HUES64 (cell line): ENCODE measurements at regions not wholly inside any gene's neighbourhood (a gene's known extent, or its start where the extent isn't known, plus 50 kb on each side); places are given as distances from the start of the nearest gene placed in this dataset.

Source experiments
- H3K27ac ChIP-seq: 2 replicates; pipeline ENCODE4 v1.7.0; 2013; ENCODE audit warnings: low read depth, low read length, inconsistent platforms
- H3K27me3 ChIP-seq: 2 replicates; pipeline ENCODE4 v1.6.1; 2013; ENCODE audit warnings: mild to moderate bottlenecking, low read length; ENCODE audit not compliant: insufficient read depth
- H3K36me3 ChIP-seq: 2 replicates; pipeline ENCODE4 v1.6.1; 2013; ENCODE audit warnings: mild to moderate bottlenecking, low read length; ENCODE audit not compliant: insufficient read depth
- H3K4me1 ChIP-seq: 2 replicates; pipeline ENCODE4 v1.6.1; 2013; ENCODE audit warnings: mild to moderate bottlenecking, low read length, moderate library complexity; ENCODE audit not compliant: insufficient read depth
- H3K4me3 ChIP-seq: 2 replicates; pipeline ENCODE4 v1.5.1; 2013; ENCODE audit warnings: mild to moderate bottlenecking, low read length, moderate library complexity
- H3K9ac ChIP-seq: 2 replicates; pipeline ENCODE4 v1.6.1; 2013; ENCODE audit warnings: mild to moderate bottlenecking, low read depth, low read length
- H3K9me3 ChIP-seq: 2 replicates; pipeline ENCODE4 v1.6.1; 2013; ENCODE audit warnings: low read depth, low read length; ENCODE audit not compliant: insufficient read depth
- WGBS: fragments of 150-250, 120-280 bp; methylation state at CpG from one replicate; pipeline ENCODE4 v1.1.7; 2013; ENCODE audit warnings: missing lambda C conversion rate; 5-methylcytosine and 5-hydroxymethylcytosine counted together

DNA sequence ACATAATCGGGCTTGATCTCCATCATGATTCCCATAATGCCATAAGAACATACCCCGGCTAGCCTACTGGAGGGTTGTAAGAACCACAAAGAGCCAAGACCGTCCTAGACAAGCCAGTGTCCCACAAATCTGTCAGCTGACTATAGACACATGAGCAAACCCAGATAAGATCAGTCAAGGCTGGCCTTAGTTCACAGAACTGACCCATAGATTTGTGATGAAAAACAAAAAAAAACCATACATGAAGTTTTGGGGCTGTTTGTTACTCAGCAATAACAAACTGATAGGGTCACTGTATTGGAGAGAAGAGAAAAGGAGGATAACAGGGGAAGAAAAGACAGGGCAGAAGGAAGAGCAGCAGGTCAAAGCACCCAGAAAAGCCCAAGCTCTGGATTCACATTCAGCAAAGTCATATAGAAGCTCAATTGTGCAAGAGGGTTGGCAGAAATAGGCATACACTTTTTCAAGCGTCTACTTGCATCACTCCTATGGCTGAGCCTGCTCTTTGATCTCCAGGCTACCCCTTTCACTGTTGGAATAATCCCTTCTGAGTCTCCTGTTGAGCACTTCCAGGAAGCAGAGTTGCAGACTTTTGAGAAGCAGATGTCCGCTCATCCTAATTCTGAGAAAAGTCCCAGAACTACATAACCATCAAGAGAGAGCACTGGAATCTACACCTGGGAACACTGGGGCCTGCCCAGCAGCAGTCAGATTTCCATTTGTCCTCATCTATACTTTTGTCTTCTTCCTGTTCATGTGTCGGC, 122.0 kb upstream of the HABP2 start:
- 94% methylated on average over 6 of the region's 6 CpGs for WGBS
- Histone ChIP-seq H3K9me3 (no peaks in the 10 kb centered on the region), H3K4me3 (no peak overlapping the region), H3K27ac (no peak overlapping the region), H3K4me1 (no peaks in the 10 kb centered on the region), H3K36me3 (no peaks in the 10 kb centered on the region), H3K9ac (no peak overlapping the region), H3K27me3 (no peaks in the 10 kb centered on the region)

DNA sequence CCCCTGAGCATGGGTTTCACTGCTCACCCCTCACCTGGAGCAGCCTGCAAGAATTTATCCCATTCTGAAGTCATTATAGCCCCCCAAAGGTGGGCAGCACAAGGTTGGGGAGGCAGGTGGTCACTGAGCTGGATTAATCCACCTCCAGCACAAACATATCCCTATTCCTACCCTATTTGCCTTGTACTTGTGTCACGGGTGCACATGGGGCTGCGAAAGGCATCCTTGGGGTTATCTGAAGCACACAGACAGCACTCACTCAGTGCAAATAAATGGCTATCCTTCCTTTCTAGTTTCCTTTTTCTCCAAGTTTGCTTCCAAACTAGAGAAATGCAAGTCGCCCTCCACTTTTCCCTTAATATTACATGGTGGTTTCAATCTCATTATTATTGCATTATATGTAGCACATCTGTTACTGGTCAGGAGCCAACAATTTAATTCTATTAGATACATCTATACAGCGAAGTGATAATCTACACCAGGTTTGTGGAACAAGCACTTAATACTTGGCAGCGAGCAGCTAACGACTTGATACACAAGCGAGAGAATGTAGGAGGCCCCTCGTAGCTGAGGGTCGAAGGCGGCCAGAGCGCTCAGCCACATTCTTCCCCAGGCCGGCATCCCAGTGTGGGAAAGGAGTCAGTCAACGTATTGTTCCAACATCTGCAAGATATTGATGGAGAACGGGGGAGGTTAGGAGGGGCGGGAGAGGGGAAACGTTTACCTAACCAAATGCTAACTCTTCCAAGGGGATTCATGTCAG, 121.3 kb upstream of the HABP2 start:
- no peak overlapping the region for H3K4me3 ChIP-seq
- H3K4me1 ChIP-seq: no peaks in the 10 kb centered on the region
- H3K9me3 ChIP-seq: no peaks in the 10 kb centered on the region
- 88% methylated on average over 16 of the region's 16 CpGs for whole genome bisulfite sequencing
- no peaks in the 10 kb centered on the region for H3K27me3 ChIP-seq
- H3K27ac ChIP-seq: no peak overlapping the region
- no peak overlapping the region for H3K9ac ChIP-seq
- H3K36me3 ChIP-seq: no peaks in the 10 kb centered on the region

DNA sequence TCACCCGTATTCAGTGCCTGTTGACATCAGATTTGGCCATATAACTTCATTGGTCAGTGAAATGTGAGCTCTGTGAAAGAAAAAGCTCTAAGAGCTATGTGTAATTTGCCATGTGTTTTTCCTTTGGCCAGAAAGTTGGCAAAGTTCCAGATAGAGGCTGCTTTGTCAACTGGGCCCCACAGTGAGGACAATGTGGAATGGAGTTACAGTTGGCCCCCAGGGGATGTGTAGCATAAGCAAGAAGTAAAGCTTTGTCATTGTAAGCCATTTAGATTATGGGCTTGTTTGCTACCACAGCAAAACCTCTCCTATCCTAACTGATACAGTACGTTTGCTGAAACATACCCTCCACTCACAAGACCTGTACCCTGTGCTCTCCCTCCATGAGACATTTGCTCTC, 119.1 kb upstream of the HABP2 start:
- Histone ChIP-seq H3K4me3 (no peak overlapping the region), H3K9me3 (no peaks in the 10 kb centered on the region), H3K36me3 (no peaks in the 10 kb centered on the region), H3K27ac (no peak overlapping the region), H3K27me3 (no peaks in the 10 kb centered on the region), H3K9ac (no peak overlapping the region), H3K4me1 (no peaks in the 10 kb centered on the region)
- WGBS: 97% methylated on average over 2 of the region's 2 CpGs

DNA sequence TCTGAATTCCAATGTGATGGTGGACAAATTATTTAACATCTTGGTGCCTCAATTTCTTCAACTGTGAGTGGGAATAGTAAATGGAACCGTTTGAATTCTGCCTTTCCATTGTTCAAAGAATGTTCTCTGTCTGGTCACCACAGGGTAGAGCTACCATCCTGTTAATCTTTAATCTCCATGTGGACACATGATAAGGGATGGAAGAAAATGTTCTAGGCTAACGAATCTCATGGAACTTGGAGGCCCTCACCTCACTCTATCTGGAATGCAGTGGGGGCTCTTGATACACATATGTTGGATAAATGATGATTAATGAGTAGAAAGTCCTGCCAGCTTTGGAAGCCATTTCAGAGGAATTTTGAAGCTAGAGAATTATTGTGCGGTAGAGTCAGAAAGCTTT, 118.5 kb upstream of the HABP2 start:
- no peak overlapping the region for H3K4me3 ChIP-seq
- no peak overlapping the region for H3K9ac ChIP-seq
- no peaks in the 10 kb centered on the region for H3K27me3 ChIP-seq
- no peaks in the 10 kb centered on the region for H3K4me1 ChIP-seq
- H3K36me3 ChIP-seq: no peaks in the 10 kb centered on the region
- no peak overlapping the region for H3K27ac ChIP-seq
- H3K9me3 ChIP-seq: no peaks in the 10 kb centered on the region
- WGBS: 92% methylated on average over 3 of the region's 3 CpGs

DNA sequence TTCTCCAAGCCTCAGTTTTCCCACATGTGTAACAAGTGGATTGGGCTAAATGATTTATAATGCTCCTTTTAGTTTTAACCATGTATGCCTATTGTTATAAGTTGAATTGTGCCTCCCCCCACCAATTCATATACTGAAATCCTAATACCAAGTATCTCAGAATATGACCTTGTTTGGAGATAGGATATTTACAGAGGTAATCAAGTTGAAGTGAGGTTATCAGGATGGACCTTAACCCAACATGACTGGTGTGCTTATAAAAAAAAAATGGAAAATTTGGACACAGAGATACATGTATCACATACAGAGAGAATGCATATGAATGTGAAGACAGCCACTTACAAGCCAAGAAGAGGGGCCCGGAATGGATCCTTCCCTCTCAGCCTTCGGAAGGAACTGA, 117.9 kb upstream of the HABP2 start:
- H3K4me1 ChIP-seq: no peaks in the 10 kb centered on the region
- no peaks in the 10 kb centered on the region for H3K9me3 ChIP-seq
- H3K4me3 ChIP-seq: no peak overlapping the region
- H3K9ac ChIP-seq: no peak overlapping the region
- no peak overlapping the region for H3K27ac ChIP-seq
- no peaks in the 10 kb centered on the region for H3K36me3 ChIP-seq
- 96% methylated on average over 2 of the region's 2 CpGs for WGBS
- no peaks in the 10 kb centered on the region for H3K27me3 ChIP-seq

DNA sequence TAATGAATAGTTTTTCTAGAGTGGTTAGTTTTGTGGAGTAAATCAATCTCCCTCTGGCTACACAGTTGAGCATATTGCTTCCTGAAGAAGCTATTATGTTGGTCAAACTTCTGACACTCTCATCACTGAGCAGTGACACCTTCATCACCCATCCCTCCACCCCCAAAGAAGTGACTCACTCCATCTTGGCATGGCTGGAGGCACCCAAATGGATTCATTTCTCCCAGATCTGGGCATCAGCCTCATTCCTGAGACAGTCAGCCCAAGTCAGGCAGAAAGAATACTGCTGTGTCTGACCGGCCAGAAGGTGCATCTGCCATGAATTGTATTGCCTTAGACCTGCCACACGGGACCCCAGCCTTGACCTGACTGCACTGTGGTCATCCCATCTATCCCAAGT, 117.0 kb upstream of the HABP2 start:
- no peaks in the 10 kb centered on the region for H3K27me3 ChIP-seq
- no peak overlapping the region for H3K27ac ChIP-seq
- H3K9ac ChIP-seq: no peak overlapping the region
- H3K9me3 ChIP-seq: no peaks in the 10 kb centered on the region
- no peaks in the 10 kb centered on the region for H3K36me3 ChIP-seq
- H3K4me1 ChIP-seq: no peaks in the 10 kb centered on the region
- WGBS: 91% methylated on average over 2 of the region's 2 CpGs
- H3K4me3 ChIP-seq: no peak overlapping the region

DNA sequence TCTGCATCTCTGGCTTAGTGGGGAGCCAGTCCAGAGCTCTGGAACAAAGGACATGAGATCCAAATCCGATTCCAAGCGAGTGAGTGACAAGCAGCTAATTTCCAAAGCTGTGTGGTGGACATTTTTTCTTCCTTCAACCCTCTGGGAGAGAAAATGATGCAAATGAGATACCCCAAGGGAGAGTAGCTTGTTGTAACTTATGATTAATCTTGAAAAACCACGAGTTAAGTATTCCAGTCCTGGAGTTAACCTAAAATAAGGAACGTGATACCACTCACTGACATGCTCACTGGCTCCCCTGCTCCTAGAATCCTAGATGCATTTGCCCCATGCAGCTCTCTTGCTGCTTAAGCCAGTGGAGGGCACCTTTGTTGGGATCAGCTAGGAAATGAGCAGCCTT, 116.0 kb upstream of the HABP2 start:
- Histone ChIP-seq H3K27me3 (no peaks in the 10 kb centered on the region), H3K36me3 (no peaks in the 10 kb centered on the region)
- WGBS: 93% methylated on average over 4 of the region's 4 CpGs

DNA sequence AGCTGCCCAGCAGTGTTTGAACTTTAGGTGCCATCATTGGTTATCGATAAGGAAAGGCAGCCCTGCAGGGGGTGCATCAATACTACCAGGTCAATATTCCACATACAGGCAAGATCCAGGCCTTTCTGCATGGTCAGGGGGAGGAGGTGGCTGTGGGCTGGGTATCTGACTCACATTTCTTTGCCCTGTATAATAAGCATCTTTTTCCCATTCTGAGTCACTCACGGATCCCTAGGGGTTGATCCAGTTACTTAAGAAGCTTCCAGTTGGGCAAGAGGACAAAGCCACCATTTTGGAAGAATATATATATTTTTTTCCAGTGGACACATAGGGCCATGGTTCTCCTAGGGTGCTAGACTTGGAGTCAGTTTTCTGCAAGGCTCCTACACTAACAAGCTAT, 114.2 kb upstream of the HABP2 start:
- no peaks in the 10 kb centered on the region for H3K9me3 ChIP-seq
- 100% methylated on average over 1 of the region's 2 CpGs for WGBS

More for the DNA sequence above, 116.0 kb upstream of the HABP2 start:
- Histone ChIP-seq H3K27ac (no peak overlapping the region), H3K9ac (no peak overlapping the region), H3K4me1 (no peaks in the 10 kb centered on the region), H3K4me3 (no peak overlapping the region), H3K9me3 (no peaks in the 10 kb centered on the region)

DNA sequence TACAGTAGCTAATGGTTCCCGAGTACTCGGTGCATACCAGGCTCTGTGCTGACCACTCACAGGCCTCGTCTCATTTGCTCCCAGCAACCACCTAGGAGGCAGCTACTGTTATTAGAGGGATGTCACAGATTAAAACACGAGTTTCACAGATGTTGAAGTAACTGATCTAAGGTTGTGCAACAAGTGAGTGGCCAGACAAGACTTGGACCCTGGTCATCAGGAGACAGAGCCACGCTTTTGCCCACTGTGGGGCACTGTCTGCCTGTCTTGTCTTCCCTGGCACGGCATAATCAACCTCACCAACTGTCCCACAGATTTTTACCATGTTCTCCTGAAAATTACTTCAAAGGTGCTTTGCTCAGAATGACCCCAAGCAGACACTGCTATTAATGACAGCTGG, 111.6 kb upstream of the HABP2 start:
- Histone ChIP-seq H3K4me3 (no peak overlapping the region), H3K27me3 (no peaks in the 10 kb centered on the region)
- 93% methylated on average over 6 of the region's 6 CpGs for WGBS

More for the DNA sequence above, 114.2 kb upstream of the HABP2 start:
- H3K27me3 ChIP-seq: no peaks in the 10 kb centered on the region
- no peak overlapping the region for H3K9ac ChIP-seq
- no peaks in the 10 kb centered on the region for H3K36me3 ChIP-seq
- no peak overlapping the region for H3K4me3 ChIP-seq
- H3K27ac ChIP-seq: no peak overlapping the region
- H3K4me1 ChIP-seq: no peaks in the 10 kb centered on the region

DNA sequence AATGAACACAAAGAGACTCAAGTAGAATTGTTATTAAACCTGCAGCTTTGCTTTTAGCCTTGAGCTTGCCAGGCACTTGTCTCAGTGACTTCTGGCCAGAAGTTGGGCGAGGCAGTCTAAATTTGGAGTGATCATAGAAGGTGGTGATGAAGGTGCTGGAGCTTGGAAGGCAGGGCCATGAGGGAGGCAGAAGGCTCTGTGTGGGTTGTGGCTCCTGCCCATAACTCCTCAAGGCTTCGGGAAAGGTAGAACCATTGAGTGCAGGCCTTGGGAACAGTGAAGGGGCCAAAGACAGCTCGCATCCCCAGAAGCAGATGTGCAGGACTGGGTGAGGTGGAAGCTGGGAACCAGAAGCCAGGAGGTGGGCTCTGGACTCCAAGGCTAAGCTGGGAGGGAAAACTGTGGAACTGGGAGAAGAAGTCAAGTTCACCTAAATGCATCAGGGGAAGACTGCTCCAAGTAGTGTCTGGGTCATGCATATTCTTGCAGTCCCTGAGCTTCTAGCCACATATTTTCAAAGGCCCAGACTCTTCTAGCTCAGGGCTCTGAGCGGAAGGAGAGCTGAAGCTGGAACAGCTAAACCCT, 111.1 kb upstream of the HABP2 start:
- H3K9me3 ChIP-seq: no peaks in the 10 kb centered on the region
- 94% methylated on average over 4 of the region's 4 CpGs for WGBS

More for the DNA sequence above, 111.6 kb upstream of the HABP2 start:
- Histone ChIP-seq H3K9me3 (no peaks in the 10 kb centered on the region), H3K4me1 (no peaks in the 10 kb centered on the region), H3K36me3 (no peaks in the 10 kb centered on the region), H3K9ac (no peak overlapping the region), H3K27ac (no peak overlapping the region)

DNA sequence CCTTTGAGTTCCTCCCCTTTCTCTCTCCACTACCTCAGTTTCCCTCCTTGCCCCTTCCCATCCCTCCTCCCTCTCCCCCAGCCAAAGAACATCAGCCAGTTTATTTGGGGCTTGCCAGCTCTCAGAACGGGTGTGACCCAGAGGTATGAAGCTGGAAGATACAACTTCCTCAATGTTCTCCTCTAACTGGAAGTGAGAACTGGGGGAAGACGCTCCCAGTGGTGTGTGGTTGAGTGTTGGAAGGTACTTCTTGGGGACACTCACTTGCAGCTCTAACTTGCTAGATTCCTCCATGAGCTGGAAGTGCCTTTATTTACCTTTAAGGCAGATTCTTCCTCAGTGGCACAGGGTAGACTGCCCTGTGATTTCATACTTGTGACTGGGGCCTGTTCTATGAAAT, 110.5 kb upstream of the HABP2 start:
- H3K36me3 ChIP-seq: no peaks in the 10 kb centered on the region
- no peaks in the 10 kb centered on the region for H3K4me1 ChIP-seq
- 95% methylated on average over 2 of the region's 2 CpGs for WGBS
- no peaks in the 10 kb centered on the region for H3K27me3 ChIP-seq
- H3K9me3 ChIP-seq: no peaks in the 10 kb centered on the region
- no peak overlapping the region for H3K4me3 ChIP-seq
- no peak overlapping the region for H3K27ac ChIP-seq
- H3K9ac ChIP-seq: no peak overlapping the region

More for the DNA sequence above, 111.1 kb upstream of the HABP2 start:
- Histone ChIP-seq H3K36me3 (no peaks in the 10 kb centered on the region), H3K27me3 (no peaks in the 10 kb centered on the region), H3K4me1 (no peaks in the 10 kb centered on the region), H3K4me3 (no peak overlapping the region), H3K9ac (no peak overlapping the region), H3K27ac (no peak overlapping the region)
